ENCODE measurements at regions not wholly inside any gene's neighbourhood (a gene's known extent, or its start where the extent isn't known, plus 50 kb on each side); places are given as distances from the start of the nearest gene placed in this dataset.

GRCh38 chr2:62578803-62579640, 73.0 kb upstream of the TMEM17 start:
- peaks cover 0 to 5% (median 0%) of the 10 kb centered on the region in 3 donors for H3K27me3 Mint-ChIP-seq (ENCODE audit: low read depth in 3 of 3)
- Histone ChIP-seq H4K20me1 (ENCODE audit: insufficient read depth, low read length) (no peaks in the 10 kb centered on the region), H3K36me3 (replicated peaks in 1 of 2; ENCODE audit: control insufficient read depth in 1 of 2, insufficient read depth in 2 of 2, low read length in 2 of 2) (no peaks in the 10 kb centered on the region), H3K27ac (ENCODE audit: low read depth in 1 of 2, low read length in 2 of 2) (no peak overlapping the region), H3K4me3 (replicated peaks in 1 of 3; ENCODE audit: low read depth in 2 of 3, low read length in 3 of 3) (no peak overlapping the region), H3K9me3 (replicated peaks in 1 of 2; ENCODE audit: control insufficient read depth in 1 of 2, insufficient read depth in 1 of 2, low read length in 2 of 2) (no peaks in the 10 kb centered on the region), H3K4me1 (ENCODE audit: control insufficient read depth in 1 of 2, insufficient read depth in 2 of 2, low read length in 2 of 2) (no peaks in the 10 kb centered on the region), H3K4me2 (replicated peaks; ENCODE audit: extremely low read depth, low read length, poor library complexity, severe bottlenecking) (no peak overlapping the region), H3K27me3 (ENCODE audit: control insufficient read depth in 2 of 2, insufficient read depth in 2 of 2, low read length in 2 of 2) (no peaks in the 10 kb centered on the region), H2AFZ (ENCODE audit: insufficient read depth, low read depth, low read length, poor library complexity, severe bottlenecking) (no peak overlapping the region), H3K9ac (ENCODE audit: insufficient read depth, low read length, poor library complexity, severe bottlenecking) (no peak overlapping the region), H3K79me2 (ENCODE audit: insufficient read depth, low read length) (no peaks in the 10 kb centered on the region)
- H3K27ac Mint-ChIP-seq, result no peak overlapping the region
- TF ChIP-seq CTCF (IDR thresholded peaks at IDR 0.05), result no peak
- 100% methylated on average over 3 of the region's 7 CpGs for WGBS (ENCODE audit: insufficient coverage)
- H3K4me3 Mint-ChIP-seq, result no peak overlapping the region
- no peaks in the 10 kb centered on the region for H3K4me1 Mint-ChIP-seq
- H3K36me3 Mint-ChIP-seq, result no peaks in the 10 kb centered on the region
- H3K9me3 Mint-ChIP-seq, result peaks cover 2 to 8% (median 4%) of the 10 kb centered on the region in 7 donors
- intact Hi-C loops (cut with micrococcal nuclease), result no loop called here
- no peak for DNase-seq

- WGBS (ENCODE audit: insufficient coverage), result 86% methylated on average over 1 of the region's 2 CpGs
- no peak overlapping the region for H3K27ac ChIP-seq (ENCODE audit: low read depth in 1 of 2, low read length in 2 of 2)
- H3K9me3 Mint-ChIP-seq, result peaks cover under 1 to 8% (median 4%) of the 10 kb centered on the region in 7 donors
- no peak overlapping the region for H3K4me3 Mint-ChIP-seq
- no peaks in the 10 kb centered on the region for H3K36me3 ChIP-seq (replicated peaks in 1 of 2; ENCODE audit: control insufficient read depth in 1 of 2, insufficient read depth in 2 of 2, low read length in 2 of 2)
- H3K9ac ChIP-seq (ENCODE audit: insufficient read depth, low read length, poor library complexity, severe bottlenecking), result no peak overlapping the region
- no peaks in the 10 kb centered on the region for H3K79me2 ChIP-seq (ENCODE audit: insufficient read depth, low read length)
- no peaks in the 10 kb centered on the region for H3K4me1 ChIP-seq (ENCODE audit: control insufficient read depth in 1 of 2, insufficient read depth in 2 of 2, low read length in 2 of 2)
- no peak for TF ChIP-seq CTCF (IDR thresholded peaks at IDR 0.05)
- no peak overlapping the region for H3K4me2 ChIP-seq (replicated peaks; ENCODE audit: extremely low read depth, low read length, poor library complexity, severe bottlenecking)
- H3K27me3 Mint-ChIP-seq (ENCODE audit: low read depth in 3 of 3), result peaks cover 0 to 5% (median under 1%) of the 10 kb centered on the region in 3 donors
- no peaks in the 10 kb centered on the region for H3K36me3 Mint-ChIP-seq
- no peak for DNase-seq
- intact Hi-C loops (cut with micrococcal nuclease), result no loop called here
- H3K9me3 ChIP-seq (replicated peaks in 1 of 2; ENCODE audit: control insufficient read depth in 1 of 2, insufficient read depth in 1 of 2, low read length in 2 of 2), result no peaks in the 10 kb centered on the region
- H4K20me1 ChIP-seq (ENCODE audit: insufficient read depth, low read length), result no peaks in the 10 kb centered on the region
- H3K27ac Mint-ChIP-seq, result no peak overlapping the region
- no peaks in the 10 kb centered on the region for H3K4me1 Mint-ChIP-seq
- no peak overlapping the region for H3K4me3 ChIP-seq (replicated peaks in 1 of 3; ENCODE audit: low read depth in 2 of 3, low read length in 3 of 3)
- H3K27me3 ChIP-seq (ENCODE audit: control insufficient read depth in 2 of 2, insufficient read depth in 2 of 2, low read length in 2 of 2), result no peaks in the 10 kb centered on the region
- H2AFZ ChIP-seq (ENCODE audit: insufficient read depth, low read depth, low read length, poor library complexity, severe bottlenecking), result no peak overlapping the region
Observed at GRCh38 chr2:62577994-62578781, 72.2 kb upstream of the TMEM17 start.

Data from CD14-positive monocyte (primary cell).